Glomerular endothelial cell (primary cell): ENCODE measurements at regions not wholly inside any gene's neighbourhood (a gene's known extent, or its start where the extent isn't known, plus 50 kb on each side); places are given as distances from the start of the nearest gene placed in this dataset.

Source experiments
- DNase-seq: peaks from one replicate; pipeline ENCODE4 v3.0.0-alpha.2; 2011; ENCODE audit warnings: low read depth, low spot score; ENCODE audit errors: extremely low read depth

DNA sequence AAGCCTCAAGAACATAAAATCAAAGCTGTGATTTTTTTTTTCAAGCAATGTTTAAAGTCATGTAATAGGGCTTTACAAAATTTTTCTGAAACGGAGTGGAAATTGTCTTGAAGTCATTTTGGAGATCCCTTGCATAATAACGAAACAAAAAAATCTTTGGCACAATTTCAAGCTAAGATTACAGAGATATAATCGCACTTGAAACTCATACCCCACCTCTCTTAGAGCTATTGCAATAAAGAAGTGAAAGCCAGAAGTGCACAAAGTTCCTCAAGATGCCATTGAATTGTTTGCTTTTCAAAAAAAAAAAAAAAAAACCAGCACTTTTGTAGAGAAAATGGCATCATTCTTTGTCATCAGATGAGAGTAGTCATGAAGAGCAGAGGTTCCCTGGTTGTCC lies 152.3 kb downstream of the PAX3 start:
- DNase-seq = no peak

DNA sequence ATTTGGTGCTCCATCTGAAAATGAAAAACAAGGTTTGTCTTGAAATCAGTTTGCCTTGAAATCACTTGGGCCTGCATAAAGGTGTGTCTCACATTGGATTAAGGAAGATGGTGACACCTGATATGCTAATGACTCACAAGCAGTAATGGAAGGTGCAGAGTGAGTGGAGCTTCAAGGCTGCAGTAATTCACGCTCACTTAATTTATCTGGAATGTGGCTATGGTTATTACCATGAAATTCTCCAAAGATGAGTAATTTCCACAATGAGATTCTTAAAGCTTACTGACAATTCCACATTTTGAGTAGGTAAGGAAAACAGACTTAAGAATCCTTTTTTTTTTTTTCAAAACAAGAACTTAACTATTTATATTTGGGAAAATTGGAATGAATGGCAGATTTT lies 156.8 kb downstream of the PAX3 start:
- DNase-seq = no peak

DNA sequence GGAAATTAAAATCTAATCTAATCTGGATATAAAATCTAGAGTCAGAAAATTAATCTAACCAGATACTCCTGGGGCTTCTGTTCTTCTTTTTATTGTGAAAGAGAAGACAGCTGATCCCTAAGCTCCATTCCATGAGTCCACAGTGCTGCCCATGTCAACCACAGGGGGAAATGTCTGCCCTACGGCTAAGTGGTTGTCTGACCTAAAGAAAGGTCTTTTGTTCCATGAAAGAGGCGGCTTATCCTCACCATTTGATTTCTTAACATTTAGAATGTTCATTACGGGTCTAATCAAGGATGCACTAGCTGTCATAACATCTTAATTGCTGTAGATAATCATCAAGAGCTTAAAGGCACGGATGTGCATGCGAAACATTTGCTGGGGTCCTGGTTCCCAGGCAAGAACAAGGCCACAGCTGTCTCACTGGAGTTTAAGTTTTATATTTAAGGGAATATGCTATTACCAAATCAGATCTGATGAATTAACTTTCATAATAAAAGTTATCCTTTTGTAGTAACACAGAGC lies 162.6 kb downstream of the PAX3 start:
- no peak for DNase-seq

DNA sequence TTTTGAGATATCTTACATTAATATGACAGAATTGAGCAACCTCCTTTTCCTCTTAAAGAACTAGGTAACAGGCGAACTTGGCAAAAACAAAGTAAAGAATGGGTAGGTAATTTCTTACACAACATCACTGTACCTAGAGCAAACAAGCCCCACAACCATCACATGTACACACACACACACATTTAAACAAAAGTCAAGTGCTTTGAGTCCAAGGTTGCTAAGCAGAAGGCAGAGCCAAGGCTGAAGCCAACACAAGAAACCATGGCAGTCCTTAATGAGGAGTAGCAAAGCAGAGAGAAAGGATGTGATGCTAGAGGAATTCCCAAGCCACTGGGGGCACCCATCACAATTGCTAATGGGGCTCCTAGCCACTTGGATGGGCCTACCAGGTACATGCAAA lies 164.1 kb downstream of the PAX3 start:
- DNase-seq = no peak

DNA sequence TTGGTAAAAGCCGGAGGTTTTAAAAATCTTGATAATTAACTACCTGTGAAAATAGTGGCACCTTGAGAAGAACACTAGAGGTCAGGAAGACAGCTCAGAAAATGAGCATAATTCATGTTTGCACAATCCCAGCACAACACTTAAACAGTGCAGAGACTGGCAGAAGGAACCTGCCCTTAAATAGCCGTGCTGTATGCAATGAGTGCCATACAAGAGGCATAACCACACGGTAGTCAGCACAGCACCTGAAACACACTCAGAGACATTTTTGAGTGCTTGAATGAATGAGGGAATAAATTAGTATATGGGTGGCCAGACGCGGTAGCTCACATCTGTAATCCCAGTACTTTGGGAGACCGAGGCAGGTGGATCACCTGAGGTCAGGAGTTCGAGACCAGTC lies 164.9 kb downstream of the PAX3 start:
- no peak for DNase-seq

DNA sequence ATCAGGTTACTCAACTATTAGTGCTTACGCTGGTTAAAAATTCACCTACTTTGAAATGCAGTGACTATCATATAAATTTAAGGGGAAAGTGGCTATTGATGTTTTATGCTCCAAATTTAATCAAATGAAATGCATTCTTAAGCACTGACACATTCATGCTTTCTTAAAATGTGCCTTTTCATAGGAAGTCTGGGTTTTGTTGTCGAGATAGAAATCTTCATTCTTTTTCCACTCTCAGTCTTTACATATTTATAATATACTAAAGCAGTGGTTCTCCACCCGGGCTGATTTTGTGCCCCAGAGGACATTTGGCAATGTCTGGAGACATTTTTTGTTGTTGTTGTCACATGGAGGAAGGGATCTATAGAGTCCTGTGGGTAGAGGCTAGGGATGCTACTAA lies 167.9 kb downstream of the PAX3 start:
- DNase-seq = no peak

DNA sequence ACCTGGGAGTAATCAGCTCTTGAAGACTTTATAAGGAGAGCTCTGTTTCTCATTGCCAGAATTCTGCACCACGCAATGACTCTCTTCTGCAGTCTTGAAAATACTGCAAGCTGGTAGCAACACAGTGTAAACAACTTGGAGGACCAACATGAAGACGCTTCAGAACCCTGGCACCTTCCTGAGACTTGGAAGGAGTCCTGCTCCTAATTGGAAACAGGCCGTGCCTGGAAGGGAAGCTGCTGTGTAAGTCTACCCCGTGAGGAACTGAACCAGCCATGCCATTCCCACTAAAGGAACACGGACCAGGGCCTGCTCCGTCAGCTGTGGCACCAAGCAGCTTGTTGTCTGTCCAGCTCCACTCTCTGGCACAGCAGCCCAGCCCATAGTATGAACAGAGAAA lies 171.1 kb downstream of the PAX3 start:
- DNase-seq = no peak

DNA sequence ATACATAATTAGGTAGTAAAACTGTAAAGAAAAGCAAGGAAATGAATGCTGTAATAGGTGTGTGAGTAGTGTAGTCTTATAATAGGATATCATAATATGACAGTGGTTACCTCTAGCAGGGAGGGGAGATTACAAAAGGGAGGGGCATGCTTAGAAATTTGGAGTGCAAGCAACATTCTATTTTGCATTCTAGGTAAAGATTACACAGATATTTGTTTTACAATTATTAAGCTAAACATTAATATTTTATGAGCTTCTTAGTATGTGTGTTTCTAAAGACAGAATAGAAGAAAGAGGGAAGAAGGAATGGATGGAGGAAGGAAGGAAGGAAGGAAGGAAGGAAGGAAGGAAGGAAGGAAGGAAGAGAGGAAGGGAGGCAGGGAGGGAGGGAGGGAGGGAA lies 177.9 kb downstream of the PAX3 start:
- no peak for DNase-seq

DNA sequence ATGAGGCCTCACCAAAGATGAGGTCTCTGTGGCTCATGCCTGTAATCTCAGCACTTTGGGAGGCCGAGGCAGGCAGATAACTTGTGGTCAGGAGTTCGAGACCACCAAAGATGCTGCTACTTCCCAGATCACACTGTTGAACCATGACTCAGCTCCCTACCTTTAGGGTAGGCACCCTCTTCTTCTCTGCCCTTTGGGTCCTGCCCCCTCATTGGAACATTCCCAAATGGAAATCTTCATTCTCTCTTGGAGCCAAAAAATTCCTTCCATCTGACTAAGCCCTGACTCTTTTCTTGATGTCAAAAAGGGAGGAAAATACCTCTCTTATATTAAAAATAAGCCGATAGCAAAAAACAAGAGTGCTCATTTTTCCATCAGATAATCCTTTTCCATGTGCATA lies 183.5 kb downstream of the PAX3 start:
- no peak for DNase-seq

DNA sequence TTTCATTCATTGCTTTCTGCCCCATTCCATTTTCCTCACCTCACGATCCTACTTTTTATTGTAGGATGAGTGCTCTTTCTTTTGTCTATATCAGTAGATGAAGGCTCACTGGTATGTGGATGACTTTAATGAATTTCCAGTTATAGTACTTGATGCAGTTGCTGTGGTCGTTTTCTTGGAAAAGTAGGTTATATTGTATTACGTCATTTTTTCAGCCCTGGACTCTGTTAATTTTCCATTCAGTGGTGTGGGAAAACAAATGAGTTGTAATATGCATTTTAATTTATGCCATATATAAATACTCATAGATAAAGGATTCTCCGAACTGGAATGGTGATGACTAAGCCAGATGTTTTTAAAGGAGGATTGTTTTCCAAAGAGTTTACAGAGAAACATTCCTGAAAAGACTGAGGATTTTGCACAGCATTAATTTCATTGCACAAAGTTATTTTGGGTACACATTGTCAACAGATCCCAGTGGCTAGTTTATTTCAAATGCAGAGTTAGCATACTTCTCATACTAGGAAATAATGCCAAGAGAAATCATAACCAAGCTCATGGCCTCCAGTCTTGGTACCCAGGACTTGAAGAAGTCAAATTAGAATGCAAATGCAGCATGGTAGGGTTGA lies 189.7 kb downstream of the PAX3 start:
- no peak for DNase-seq

DNA sequence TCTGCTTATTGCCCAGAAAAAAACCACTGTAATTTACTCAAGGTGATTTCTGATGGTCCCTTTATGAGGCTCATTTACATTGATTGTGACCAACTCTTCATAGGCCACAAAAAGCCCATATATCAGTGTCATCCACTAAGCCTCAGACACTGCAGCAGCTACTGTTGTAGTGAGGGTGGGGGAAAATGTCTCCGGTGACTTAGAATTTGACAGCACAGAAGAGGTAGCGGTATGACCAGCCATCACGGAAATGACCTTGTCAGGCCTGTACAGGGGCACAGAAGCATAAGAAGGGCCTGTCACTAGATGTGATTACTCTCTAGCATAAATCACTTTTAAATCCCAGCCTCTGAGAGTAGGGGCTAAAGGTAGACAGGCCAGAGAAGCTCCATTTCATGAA lies 190.3 kb downstream of the PAX3 start:
- DNase-seq = no peak

DNA sequence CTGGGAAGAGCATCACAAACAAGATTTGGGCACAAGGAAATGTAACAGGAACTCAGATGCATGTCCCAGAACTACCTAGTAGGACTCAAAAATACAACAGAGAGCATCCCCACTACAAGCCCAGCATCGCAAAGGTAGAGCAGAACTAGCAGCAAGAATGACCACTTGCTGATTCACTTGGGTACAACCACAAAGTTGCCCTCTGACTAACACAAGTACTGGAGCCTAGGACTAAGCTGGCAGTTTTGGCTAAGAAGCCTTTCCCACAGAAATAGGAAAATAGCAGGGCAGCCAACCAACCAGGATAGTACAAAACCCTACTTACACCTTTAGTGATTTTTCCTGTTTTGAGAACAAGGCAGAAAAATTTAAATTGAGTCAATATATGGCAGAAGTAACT lies 193.8 kb downstream of the PAX3 start:
- no peak for DNase-seq

DNA sequence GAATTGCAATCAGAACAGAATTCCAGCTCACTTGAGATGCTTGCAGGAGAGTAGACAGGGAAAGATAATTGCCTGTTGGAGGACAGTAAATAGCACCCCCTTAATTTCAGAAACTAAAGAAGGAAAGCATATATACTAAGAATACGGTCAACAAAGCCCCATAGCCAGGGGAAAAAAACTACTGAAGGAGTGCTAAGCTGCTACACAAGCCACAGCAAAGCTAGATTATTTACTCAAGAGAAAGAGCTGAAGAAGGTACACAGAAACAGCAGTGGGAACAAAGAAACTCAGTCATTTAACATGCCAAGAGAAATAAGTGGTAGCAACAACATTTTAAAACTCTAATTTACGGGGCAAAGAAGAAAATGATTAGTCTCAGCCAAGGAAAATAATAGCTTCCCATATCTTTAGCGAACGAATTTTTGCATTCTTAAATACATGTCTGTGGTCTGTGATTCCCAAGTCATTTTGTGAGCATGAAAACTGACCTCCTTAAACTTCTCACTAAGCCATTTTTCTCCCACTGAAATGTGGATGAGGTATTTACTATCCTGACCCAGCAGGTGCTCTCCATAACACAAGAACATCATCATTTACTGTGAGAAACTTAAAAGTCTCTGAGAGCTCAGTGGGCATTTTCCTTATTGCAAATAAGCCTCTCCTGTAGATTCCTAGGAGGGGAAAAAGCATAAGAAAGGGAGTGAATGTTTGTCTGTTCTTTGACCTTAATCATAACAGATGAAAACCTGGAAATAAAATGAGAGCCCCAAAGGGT lies 196.0 kb downstream of the PAX3 start:
- DNase-seq = no peak

DNA sequence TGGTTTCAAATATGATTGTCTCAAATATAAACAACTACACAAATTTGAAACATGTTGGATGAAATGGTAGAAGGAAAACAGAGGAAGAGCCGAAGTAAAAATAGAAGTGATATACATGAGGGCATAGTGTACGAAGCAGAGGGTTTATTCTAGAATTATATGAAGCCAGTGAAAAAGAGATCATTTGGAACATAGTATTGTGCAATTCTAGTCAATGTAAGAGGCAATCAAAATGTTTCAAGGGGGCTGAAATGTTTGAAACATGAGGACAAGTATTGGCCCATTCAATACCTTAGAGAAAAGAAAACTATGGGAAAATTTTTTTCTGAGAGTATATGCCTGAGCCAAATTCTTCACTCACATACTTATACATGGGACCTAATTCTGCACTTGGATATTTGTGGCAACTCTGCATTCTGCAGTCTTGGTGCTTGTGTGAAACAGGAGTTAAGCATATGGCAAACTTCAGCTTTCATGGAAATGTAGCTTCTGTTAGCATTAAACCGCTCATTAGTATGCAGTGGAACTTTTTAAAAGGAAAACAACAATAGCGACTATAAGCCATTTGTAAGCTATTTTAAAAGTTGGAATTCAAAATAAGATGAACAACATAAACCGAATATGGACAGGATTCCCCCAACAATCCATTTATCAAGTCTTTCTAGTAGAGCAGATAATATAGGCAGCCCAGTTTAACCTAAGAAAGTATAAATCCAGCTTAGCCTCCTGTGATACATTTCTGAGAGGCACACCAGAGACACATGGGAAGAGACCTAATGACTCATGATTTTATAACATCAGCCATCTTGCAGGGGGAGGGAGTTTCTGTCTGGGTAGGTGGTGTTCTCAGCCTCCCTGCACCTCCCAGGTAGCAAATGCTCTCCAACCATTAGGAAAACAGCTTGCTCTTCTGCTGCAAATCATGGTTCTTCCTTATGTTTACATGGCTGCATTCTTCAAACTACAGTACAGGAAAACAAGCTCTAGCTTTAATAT lies 197.8 kb downstream of the PAX3 start:
- no peak for DNase-seq

DNA sequence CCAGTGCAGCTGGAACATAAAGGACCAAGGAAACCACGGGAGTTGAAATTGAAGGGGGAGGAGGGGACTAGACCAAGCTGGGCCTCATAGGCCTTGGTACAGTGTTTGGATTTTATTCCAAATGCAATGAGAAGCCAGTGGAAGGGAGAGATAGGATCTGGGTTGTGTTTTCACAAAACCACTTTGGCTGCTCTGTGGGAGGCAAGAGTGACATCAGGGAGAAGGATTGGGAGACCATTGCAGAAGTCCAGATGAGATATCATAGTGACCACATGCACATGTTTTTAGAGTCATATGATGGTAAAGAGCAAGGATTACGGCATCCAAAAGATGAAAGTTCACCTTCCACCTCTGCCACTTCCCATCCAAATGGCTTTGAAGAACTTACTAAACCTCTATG lies 210.2 kb downstream of the PAX3 start:
- DNase-seq = no peak

DNA sequence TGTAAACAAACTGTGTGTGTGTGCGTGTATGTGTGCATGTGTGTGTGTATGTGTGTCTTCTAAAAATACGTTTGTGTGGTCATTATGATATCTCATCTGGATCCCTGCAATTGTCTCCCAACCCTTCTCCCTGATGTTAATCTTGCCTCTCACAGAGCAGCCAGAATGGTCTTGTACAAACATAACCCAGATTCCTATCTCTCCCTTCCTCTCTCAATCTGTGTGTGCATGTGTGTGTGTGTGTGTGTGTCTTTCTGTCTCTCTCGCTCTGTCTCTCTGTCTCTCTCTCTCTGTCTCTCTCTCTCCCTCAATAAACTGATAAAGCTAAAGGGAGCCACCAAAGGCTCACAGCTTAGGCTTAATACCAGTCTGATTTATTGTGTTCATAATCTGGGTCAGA lies 210.8 kb downstream of the PAX3 start:
- no peak for DNase-seq

DNA sequence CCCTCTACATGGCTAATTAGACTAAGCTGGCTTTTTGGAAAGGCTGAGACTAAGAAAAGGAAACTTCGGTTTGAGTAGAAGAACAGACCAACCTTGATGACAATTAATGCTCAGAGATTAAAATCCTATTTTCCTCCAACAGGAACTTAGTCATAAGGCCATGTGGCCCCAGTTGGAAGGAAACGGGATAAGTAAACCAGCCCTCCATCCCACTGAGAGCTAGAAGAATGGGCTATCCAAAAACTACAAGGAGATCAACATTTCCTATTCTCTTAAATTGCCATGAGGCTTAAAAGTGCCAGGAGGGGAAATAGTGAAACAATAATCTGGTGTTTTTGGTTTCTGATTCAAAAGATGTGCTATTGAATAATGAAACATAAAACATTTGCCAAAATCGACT lies 216.6 kb downstream of the PAX3 start:
- no peak for DNase-seq

DNA sequence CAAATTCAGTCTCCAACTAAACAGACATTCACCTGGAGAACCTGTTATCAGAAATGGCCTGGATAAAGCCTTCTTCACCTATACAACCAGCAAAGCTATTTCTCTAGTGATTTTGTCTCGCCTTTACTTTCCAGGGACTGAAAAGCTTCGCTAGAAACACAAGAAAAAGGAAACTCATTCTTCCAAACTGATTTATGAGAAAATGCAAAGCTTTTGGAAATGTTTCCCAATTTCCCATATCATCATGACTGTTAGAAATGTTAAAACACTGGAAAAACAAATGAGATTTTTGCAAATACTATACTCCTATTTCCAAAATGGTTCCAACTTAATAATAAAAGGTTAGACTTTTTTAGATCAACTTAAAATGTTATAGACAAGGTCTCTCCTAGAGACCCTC lies 218.7 kb downstream of the PAX3 start:
- DNase-seq = no peak

DNA sequence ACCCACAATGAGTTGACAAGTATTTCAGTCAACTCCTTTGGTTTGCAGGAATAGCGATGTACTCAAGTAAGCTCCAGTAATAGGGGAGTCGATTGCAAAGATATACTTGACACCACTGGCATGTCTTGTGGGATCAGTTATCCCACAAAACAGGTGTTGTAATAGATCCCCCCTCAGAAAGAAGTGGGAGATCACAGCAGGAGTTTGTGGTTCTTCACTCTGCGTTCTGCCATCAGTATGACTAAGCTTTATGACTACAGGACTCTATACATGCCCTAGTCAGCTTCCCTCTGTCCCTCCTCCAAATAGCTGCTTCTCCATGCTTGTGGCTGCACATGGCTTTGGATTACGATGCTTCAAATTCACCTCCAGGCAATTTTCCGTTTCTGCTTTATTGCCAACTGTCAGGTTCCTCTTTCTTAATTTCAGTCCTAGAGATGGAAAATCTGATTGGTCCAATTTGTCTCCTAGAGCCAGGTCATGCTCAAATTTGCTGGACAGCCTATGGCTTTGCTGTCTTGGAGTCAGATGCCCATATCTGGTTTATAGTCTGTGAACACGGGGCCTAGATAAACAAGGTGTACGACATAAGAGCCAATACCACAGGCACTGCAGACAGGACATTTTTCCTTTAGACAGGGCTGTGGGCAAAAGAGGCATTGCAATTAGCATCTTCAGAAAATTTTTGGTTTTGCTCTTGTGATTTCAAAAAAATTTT lies 221.7 kb downstream of the PAX3 start:
- DNase-seq = no peak

DNA sequence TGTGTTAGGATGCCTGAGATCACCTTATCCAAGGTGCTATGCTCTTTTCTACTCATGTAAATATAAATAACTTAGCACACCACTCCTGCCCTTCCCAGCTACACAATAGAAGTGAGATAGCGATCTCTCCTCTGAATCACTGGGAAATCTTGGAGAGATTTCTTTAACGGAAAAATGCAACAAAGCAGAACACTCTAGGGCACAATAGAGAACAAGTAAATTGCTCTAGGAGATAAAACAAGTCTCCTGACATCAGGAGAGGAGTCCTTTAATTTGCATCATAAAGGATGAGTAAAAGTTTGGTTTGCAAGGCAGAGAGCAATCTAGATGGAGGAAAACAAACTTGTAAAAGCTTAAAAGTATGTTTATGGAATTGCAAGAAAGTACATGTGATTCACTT lies 224.1 kb downstream of the PAX3 start:
- no peak for DNase-seq

DNA sequence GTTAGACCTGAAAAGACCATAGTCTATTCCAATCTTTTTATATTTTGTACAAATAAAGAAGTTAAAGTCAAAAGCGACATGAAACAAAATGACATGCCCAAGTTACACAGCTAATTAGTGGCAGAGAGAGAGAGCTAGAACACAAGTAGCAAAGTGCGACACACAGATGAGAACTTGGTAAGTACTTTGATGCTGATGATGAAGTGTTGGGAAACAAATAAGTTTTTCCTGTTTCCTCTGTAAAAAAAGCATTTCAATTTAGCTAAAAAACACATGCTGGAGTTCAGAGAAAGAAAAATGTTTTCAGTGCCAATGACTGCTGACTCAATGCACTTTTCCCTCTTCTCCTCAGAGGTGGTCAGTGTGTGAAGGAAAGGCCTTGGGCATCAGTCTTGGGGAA lies 226.9 kb downstream of the PAX3 start:
- DNase-seq = no peak
